ENCODE measurements at regions not wholly inside any gene's neighbourhood (a gene's known extent, or its start where the extent isn't known, plus 50 kb on each side); places are given as distances from the start of the nearest gene placed in this dataset.
"Not testable (repeated sequence)": the region's sequence is repeated elsewhere in the genome, so short reads cannot be mapped to it uniquely, and the experiment has no call there.

DNA sequence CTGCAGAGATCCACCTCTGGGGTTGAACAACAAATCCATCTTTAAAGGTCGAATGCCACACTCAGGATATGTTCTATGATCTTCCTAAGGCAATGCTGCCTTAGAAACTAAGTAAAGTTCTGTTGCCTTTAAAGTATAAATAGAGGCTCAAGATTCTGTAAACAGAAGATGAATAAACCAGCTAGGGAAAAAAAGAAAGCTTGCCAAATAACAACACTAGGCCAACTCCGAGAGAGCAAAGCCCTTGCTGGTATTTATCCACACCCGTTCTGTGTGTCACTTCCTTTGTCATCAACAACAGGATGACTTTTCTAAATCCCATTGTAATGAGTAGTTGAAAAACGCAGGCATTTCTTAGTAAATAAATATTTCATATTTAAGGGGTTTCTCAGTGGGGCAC is 330.0 kb upstream of the GLI3 start:
- H3K4me1 ChIP-seq (ENCODE audit: insufficient read depth, low read length) = no peaks in the 10 kb centered on the region
- no peak overlapping the region for H3K4me2 ChIP-seq (ENCODE audit: insufficient read depth, low read length)
- no peaks in the 10 kb centered on the region for H3K27me3 ChIP-seq (ENCODE audit: insufficient read depth, low read length)
- H2AFZ ChIP-seq (ENCODE audit: low read length) = peak overlapping the region; percentile 63
- no peak overlapping the region for H3K4me3 ChIP-seq (ENCODE audit: insufficient read depth, low read length)
- H4K20me1 ChIP-seq (ENCODE audit: insufficient read depth, low read length) = no peaks in the 10 kb centered on the region
- peaks cover 2% of the 10 kb centered on the region for H3K9me3 ChIP-seq (ENCODE audit: low read depth, low read length)
- no peak overlapping the region for H3K27ac ChIP-seq (ENCODE audit: low read depth, low read length)
- no peaks in the 10 kb centered on the region for H3K79me2 ChIP-seq (ENCODE audit: insufficient read depth, low read length)
- H3K36me3 ChIP-seq (ENCODE audit: insufficient read depth, low read length) = no peaks in the 10 kb centered on the region
- no peak for DNase-seq (ENCODE audit: insufficient read length, low spot score, missing footprints)
- TF ChIP-seq CTCF (IDR thresholded peaks at IDR 0.05; ENCODE audit: extremely low read depth, low read depth, low read length) = no peak

- Histone ChIP-seq H3K4me2 (ENCODE audit: insufficient read depth, low read length) (no peak overlapping the region), H3K9me3 (ENCODE audit: low read depth, low read length) (peaks cover 2% of the 10 kb centered on the region), H3K27me3 (ENCODE audit: insufficient read depth, low read length) (no peaks in the 10 kb centered on the region), H3K36me3 (ENCODE audit: insufficient read depth, low read length) (no peaks in the 10 kb centered on the region), H3K79me2 (ENCODE audit: insufficient read depth, low read length) (no peaks in the 10 kb centered on the region), H4K20me1 (ENCODE audit: insufficient read depth, low read length) (no peaks in the 10 kb centered on the region), H3K4me1 (ENCODE audit: insufficient read depth, low read length) (no peaks in the 10 kb centered on the region), H3K4me3 (ENCODE audit: insufficient read depth, low read length) (no peak overlapping the region), H3K27ac (ENCODE audit: low read depth, low read length) (no peak overlapping the region), H2AFZ (ENCODE audit: low read length) (no peak overlapping the region)
- DNase-seq (ENCODE audit: insufficient read length, low spot score, missing footprints) = no peak
- TF ChIP-seq CTCF (IDR thresholded peaks at IDR 0.05; ENCODE audit: extremely low read depth, low read depth, low read length) = no peak
Observed at GRCh38 chr7:42561797-42562196, 324.8 kb upstream of the GLI3 start.

GRCh38 chr7:42560866-42561265 is 323.9 kb upstream of the GLI3 start:
- no peaks in the 10 kb centered on the region for H3K27me3 ChIP-seq (ENCODE audit: insufficient read depth, low read length)
- no peak overlapping the region for H3K27ac ChIP-seq (ENCODE audit: low read depth, low read length)
- H3K79me2 ChIP-seq (ENCODE audit: insufficient read depth, low read length) = no peaks in the 10 kb centered on the region
- DNase-seq (ENCODE audit: insufficient read length, low spot score, missing footprints) = no peak
- H3K4me1 ChIP-seq (ENCODE audit: insufficient read depth, low read length) = no peaks in the 10 kb centered on the region
- peaks cover 2% of the 10 kb centered on the region for H3K9me3 ChIP-seq (ENCODE audit: low read depth, low read length)
- TF ChIP-seq CTCF (IDR thresholded peaks at IDR 0.05; ENCODE audit: extremely low read depth, low read depth, low read length) = no peak
- H3K36me3 ChIP-seq (ENCODE audit: insufficient read depth, low read length) = no peaks in the 10 kb centered on the region
- H3K4me3 ChIP-seq (ENCODE audit: insufficient read depth, low read length) = no peak overlapping the region
- H2AFZ ChIP-seq (ENCODE audit: low read length) = no peak overlapping the region
- no peaks in the 10 kb centered on the region for H4K20me1 ChIP-seq (ENCODE audit: insufficient read depth, low read length)
- no peak overlapping the region for H3K4me2 ChIP-seq (ENCODE audit: insufficient read depth, low read length)

GRCh38 chr7:42554932-42555331 is 317.9 kb upstream of the GLI3 start:
- not testable (repeated sequence) for H3K9me3 ChIP-seq (ENCODE audit: low read depth, low read length); H4K20me1 ChIP-seq (ENCODE audit: insufficient read depth, low read length); H2AFZ ChIP-seq (ENCODE audit: low read length); H3K36me3 ChIP-seq (ENCODE audit: insufficient read depth, low read length); H3K79me2 ChIP-seq (ENCODE audit: insufficient read depth, low read length); H3K27me3 ChIP-seq (ENCODE audit: insufficient read depth, low read length); H3K27ac ChIP-seq (ENCODE audit: low read depth, low read length); H3K4me1 ChIP-seq (ENCODE audit: insufficient read depth, low read length); DNase-seq (ENCODE audit: insufficient read length, low spot score, missing footprints); H3K4me2 ChIP-seq (ENCODE audit: insufficient read depth, low read length); H3K4me3 ChIP-seq (ENCODE audit: insufficient read depth, low read length)

GRCh38 chr7:42552227-42552626 is 315.2 kb upstream of the GLI3 start:
- Histone ChIP-seq H4K20me1 (ENCODE audit: insufficient read depth, low read length) (no peaks in the 10 kb centered on the region), H3K27me3 (ENCODE audit: insufficient read depth, low read length) (no peaks in the 10 kb centered on the region), H3K36me3 (ENCODE audit: insufficient read depth, low read length) (no peaks in the 10 kb centered on the region), H3K4me1 (ENCODE audit: insufficient read depth, low read length) (no peaks in the 10 kb centered on the region), H3K4me2 (ENCODE audit: insufficient read depth, low read length) (no peak overlapping the region), H3K4me3 (ENCODE audit: insufficient read depth, low read length) (no peak overlapping the region), H3K79me2 (ENCODE audit: insufficient read depth, low read length) (no peaks in the 10 kb centered on the region), H3K27ac (ENCODE audit: low read depth, low read length) (no peak overlapping the region), H2AFZ (ENCODE audit: low read length) (no peak overlapping the region), H3K9me3 (ENCODE audit: low read depth, low read length) (peaks cover 2% of the 10 kb centered on the region)
- DNase-seq (ENCODE audit: insufficient read length, low spot score, missing footprints) = no peak
- TF ChIP-seq CTCF (IDR thresholded peaks at IDR 0.05; ENCODE audit: extremely low read depth, low read depth, low read length) = no peak
